Neutrophil (primary cell): ENCODE measurements at regions not wholly inside any gene's neighbourhood (a gene's known extent, or its start where the extent isn't known, plus 50 kb on each side); places are given as distances from the start of the nearest gene placed in this dataset.
"Not testable (repeated sequence)": the region's sequence is repeated elsewhere in the genome, so short reads cannot be mapped to it uniquely, and the experiment has no call there.

Experiments used
- H3K27ac ChIP-seq: fragments of 200-600 bp; sonication (generic); 2 replicates; pipeline ENCODE4 v1.5.1; 2016; ENCODE audit warnings: mild to moderate bottlenecking, moderate library complexity
- H3K27me3 ChIP-seq: fragments of 200-600 bp; sonication (generic); 2 replicates; pipeline ENCODE4 v1.6.0; 2016; ENCODE audit warnings: mild to moderate bottlenecking
- H3K36me3 ChIP-seq: fragments of 200-600 bp; sonication (generic); 2 replicates; pipeline ENCODE4 v1.5.1; 2017
- H3K4me1 ChIP-seq, 2 experiments: fragments of 200-600 bp in 1 of 2; sonication (generic) in 1 of 2; 1 replicate in 1 of 2; 2 replicates in 1 of 2; pipeline versions ENCODE4 v1.5.1 to v1.6.1; 2013 to 2016; ENCODE audit warnings: low read depth in 1 of 2, low read length in 1 of 2, mild to moderate bottlenecking in 1 of 2, moderate library complexity in 1 of 2; ENCODE audit not compliant: control insufficient read depth in 1 of 2, insufficient read depth in 1 of 2
- H3K4me3 ChIP-seq, 2 experiments: fragments of 200-600 bp in 1 of 2; sonication (generic) in 1 of 2; 1 replicate in 1 of 2; 2 replicates in 1 of 2; pipeline ENCODE4 v1.5.1; 2013 to 2016; ENCODE audit warnings: low read depth in 1 of 2, low read length in 1 of 2, mild to moderate bottlenecking in 1 of 2, moderate library complexity in 1 of 2
- H3K9me3 ChIP-seq: fragments of 200-600 bp; sonication (generic); 2 replicates; pipeline ENCODE4 v1.5.1; 2016
- CTCF ChIP-seq: fragments of 200-600 bp; sonication (generic); IDR thresholded peaks from 2 replicates; pipeline ENCODE4 v1.5.1; 2016; ENCODE audit warnings: antibody characterized with exemption

- no peaks in the 10 kb centered on the region for H3K27me3 ChIP-seq
- peaks cover 39% of the 10 kb centered on the region in 2 experiments for H3K4me1 ChIP-seq
- H3K4me3 ChIP-seq: peak overlapping the region in 1 of 2 experiments; percentile 6
- no peaks in the 10 kb centered on the region for H3K36me3 ChIP-seq
- peak overlapping the region; percentile 81 for H3K27ac ChIP-seq
- TF ChIP-seq CTCF: no peak
- H3K9me3 ChIP-seq: no peaks in the 10 kb centered on the region
These were observed 325.1 kb upstream of the PRR16 start for GRCh38 chr5:120139039-120139438.

DNA sequence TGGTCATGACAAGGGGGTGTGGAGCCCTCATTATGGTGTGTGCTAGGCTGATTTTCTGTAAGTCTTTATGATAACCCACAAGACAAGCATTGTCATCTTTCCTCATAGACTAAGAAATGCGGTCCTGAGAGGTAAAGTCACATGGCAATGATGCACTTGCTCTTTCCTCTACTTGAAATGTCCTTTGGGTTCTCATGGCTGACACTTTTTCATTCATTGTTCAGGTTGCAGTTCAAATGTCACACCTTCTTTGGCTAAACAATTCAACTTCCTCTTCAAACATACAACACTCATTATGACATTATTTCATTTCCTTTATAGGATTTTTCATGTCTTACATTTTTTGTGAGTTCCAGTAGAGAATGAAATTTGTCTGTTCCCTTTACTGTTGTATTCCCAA is 323.6 kb upstream of the PRR16 start:
- Histone ChIP-seq H3K27me3 (no peaks in the 10 kb centered on the region), H3K27ac (peak overlapping the region; percentile 81), H3K4me1 (peaks cover 39 to 44% of the 10 kb centered on the region in 2 experiments), H3K9me3 (no peaks in the 10 kb centered on the region), H3K36me3 (no peaks in the 10 kb centered on the region), H3K4me3 (peak overlapping the region in 1 of 2 experiments; percentile 15)
- no peak for TF ChIP-seq CTCF

DNA sequence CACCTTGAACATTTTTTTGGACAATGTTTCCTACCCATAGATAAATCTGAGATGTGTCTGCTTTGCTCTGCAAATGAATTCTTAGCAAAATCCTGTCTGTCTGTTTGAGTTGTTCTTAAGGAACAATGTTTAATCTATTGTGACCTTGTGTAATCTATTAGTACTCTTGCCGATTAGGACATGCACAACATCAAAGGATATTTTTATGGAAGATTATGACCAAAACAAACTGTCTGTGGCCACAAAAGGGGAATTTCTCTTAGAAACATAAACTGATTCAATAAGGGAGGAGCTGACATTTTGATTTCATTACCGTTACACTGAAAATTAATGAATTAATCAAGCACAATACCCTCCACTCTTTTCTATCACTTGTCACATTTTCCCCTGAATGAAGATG is 323.0 kb upstream of the PRR16 start:
- TF ChIP-seq CTCF: no peak
- H3K27me3 ChIP-seq: no peaks in the 10 kb centered on the region
- no peaks in the 10 kb centered on the region for H3K9me3 ChIP-seq
- H3K27ac ChIP-seq: peak overlapping the region; percentile 81
- H3K4me3 ChIP-seq: peak overlapping the region in 1 of 2 experiments; percentile 15
- peaks cover 39 to 44% of the 10 kb centered on the region in 2 experiments for H3K4me1 ChIP-seq
- H3K36me3 ChIP-seq: no peaks in the 10 kb centered on the region

DNA sequence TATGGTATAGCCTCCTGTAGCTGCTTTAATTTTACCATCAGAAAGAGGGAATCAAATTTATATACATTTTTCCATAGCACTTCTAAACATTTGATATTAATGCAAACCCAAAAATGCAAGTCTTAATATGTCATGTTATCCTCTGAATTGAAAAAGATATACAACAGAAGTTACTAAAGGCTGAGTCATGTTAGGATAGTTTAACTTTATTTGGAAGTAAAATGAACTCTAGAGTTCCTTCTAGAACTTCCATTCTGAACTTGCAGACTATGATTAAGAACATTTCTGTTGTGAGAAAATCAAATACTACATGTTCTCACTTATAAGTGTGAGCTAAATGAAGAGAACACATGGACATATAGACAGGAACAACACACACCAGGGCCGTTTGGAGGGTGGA is 317.3 kb upstream of the PRR16 start:
- Histone ChIP-seq H3K4me3 (no peak overlapping the region), H3K36me3 (no peaks in the 10 kb centered on the region), H3K9me3 (peaks cover 4% of the 10 kb centered on the region), H3K4me1 (peaks cover 0 to 6% of the 10 kb centered on the region in 2 experiments), H3K27me3 (no peaks in the 10 kb centered on the region), H3K27ac (no peak overlapping the region)
- TF ChIP-seq CTCF: no peak

- not testable (repeated sequence) for H3K36me3 ChIP-seq
These were observed 316.2 kb upstream of the PRR16 start for GRCh38 chr5:120147911-120148310.

GRCh38 chr5:120150770-120151169 is 313.3 kb upstream of the PRR16 start:
- no peaks in the 10 kb centered on the region for H3K36me3 ChIP-seq
- no peaks in the 10 kb centered on the region for H3K27me3 ChIP-seq
- H3K27ac ChIP-seq: no peak overlapping the region
- no peak overlapping the region for H3K4me3 ChIP-seq
- no peaks in the 10 kb centered on the region for H3K4me1 ChIP-seq
- no peak for TF ChIP-seq CTCF
- H3K9me3 ChIP-seq: peaks cover 4% of the 10 kb centered on the region

More at GRCh38 chr5:120147911-120148310, 316.2 kb upstream of the PRR16 start:
- H3K27me3 ChIP-seq, H3K27ac ChIP-seq, H3K4me3 ChIP-seq, H3K9me3 ChIP-seq, H3K4me1 ChIP-seq: not testable (repeated sequence)
